H1 (cell line): ENCODE measurements at regions not wholly inside any gene's neighbourhood (a gene's known extent, or its start where the extent isn't known, plus 50 kb on each side); places are given as distances from the start of the nearest gene placed in this dataset.

ENCODE experiments used
- CTCF ChIA-PET: fragments of 300-600 bp; sonication (Branson Sonifier 250); formaldehyde crosslinking; loops from one replicate; lab custom pipeline; 2021; ENCODE audit not compliant: partially characterized antibody; lab: Charles Lee
- POLR2A ChIA-PET: fragments of 300-600 bp; sonication (Branson Sonifier 250); formaldehyde crosslinking; loops from one replicate; lab custom pipeline; 2021; ENCODE audit warnings: inconsistent platforms; ENCODE audit not compliant: partially characterized antibody; lab: Charles Lee
- DNase-seq, 2 experiments: peaks; one replicate each; pipeline versions ENCODE4 v3.0.0 to v3.0.0-alpha.2; 2010 to 2022; ENCODE audit warnings: low spot score in 2 of 2, low read depth in 1 of 2, mixed read lengths in 1 of 2
- FAIRE-seq: peaks from 2 replicates; lab custom pipeline; 2011; peaks lifted over from hg19 to GRCh38; lab: Jason Lieb, UNC
- H2AFZ ChIP-seq: 2 replicates; pipeline ENCODE4 v1.8.1; 2012; ENCODE audit warnings: low read length, inconsistent platforms
- H2AK5ac ChIP-seq: 2 replicates; pipeline ENCODE4 v1.6.1; 2013; ENCODE audit warnings: low read depth, low read length
- H2BK120ac ChIP-seq: replicated peaks from 2 replicates; pipeline ENCODE3; 2013; ENCODE audit warnings: low read depth, low read length, inconsistent platforms
- H2BK12ac ChIP-seq: 2 replicates; pipeline ENCODE4 v1.6.1; 2013; ENCODE audit warnings: low read depth, low read length
- H2BK15ac ChIP-seq: 2 replicates; pipeline ENCODE4 v1.6.1; 2013; ENCODE audit warnings: low read length
- H2BK20ac ChIP-seq: 2 replicates; pipeline ENCODE4 v1.6.1; 2013; ENCODE audit warnings: low read length
- H2BK5ac ChIP-seq: 2 replicates; pipeline ENCODE4 v1.6.1; 2013; ENCODE audit warnings: low read depth, low read length
- H3K14ac ChIP-seq: 2 replicates; pipeline ENCODE4 v1.6.1; 2013; ENCODE audit warnings: inconsistent platforms; ENCODE audit not compliant: insufficient read length
- H3K18ac ChIP-seq: 2 replicates; pipeline ENCODE4 v1.6.1; 2013; ENCODE audit warnings: low read length; ENCODE audit errors: extremely low read depth
- H3K23ac ChIP-seq: 2 replicates; pipeline ENCODE4 v1.6.1; 2013; ENCODE audit warnings: inconsistent platforms; ENCODE audit not compliant: insufficient read length
- H3K23me2 ChIP-seq: 2 replicates; pipeline ENCODE4 v1.6.1; 2013; ENCODE audit warnings: low read depth, low read length
- H3K27ac ChIP-seq: 2 replicates; pipeline ENCODE4 v1.6.1; 2011; ENCODE audit warnings: low read depth, low read length, inconsistent platforms
- H3K27me3 ChIP-seq, 4 experiments: replicated peaks in 1 of 4; 1 replicate in 1 of 4; 2 replicates in 3 of 4; pipeline versions ENCODE4 v1.6.1 to v1.8.1; 2011 to 2013; ENCODE audit warnings: low read length in 3 of 4, mild to moderate bottlenecking in 3 of 4, inconsistent platforms in 2 of 4, mixed read lengths in 2 of 4, moderate library complexity in 1 of 4; ENCODE audit not compliant: control insufficient read depth in 3 of 4, insufficient read depth in 3 of 4; ENCODE audit errors: extremely low read depth in 1 of 4
- H3K36me3 ChIP-seq, 4 experiments: 2 replicates each; pipeline versions ENCODE4 v1.6.1 to v1.8.1; 2011 to 2013; ENCODE audit warnings: mild to moderate bottlenecking in 4 of 4, low read length in 3 of 4, moderate library complexity in 2 of 4, control low read depth in 1 of 4, inconsistent platforms in 1 of 4; ENCODE audit not compliant: insufficient read depth in 4 of 4, control insufficient read depth in 2 of 4
- H3K4ac ChIP-seq: replicated peaks from 2 replicates; pipeline ENCODE3; 2013; ENCODE audit warnings: low read length, low read depth, mixed read lengths, inconsistent platforms; ENCODE audit not compliant: insufficient read length
- H3K4me1 ChIP-seq, 4 experiments: replicated peaks in 1 of 4; 1 replicate in 1 of 4; 2 replicates in 3 of 4; pipeline versions ENCODE4 v1.6.1 to v1.8.1; 2011 to 2013; ENCODE audit warnings: low read length in 3 of 4, inconsistent platforms in 2 of 4, mixed read lengths in 1 of 4; ENCODE audit not compliant: insufficient read depth in 4 of 4, control insufficient read depth in 3 of 4
- H3K4me2 ChIP-seq, 2 experiments: 2 replicates each; pipeline versions ENCODE4 v1.6.1 to v1.8.1; 2011 to 2013; ENCODE audit warnings: low read depth in 2 of 2, low read length in 2 of 2, control low read depth in 1 of 2, inconsistent platforms in 1 of 2, mild to moderate bottlenecking in 1 of 2; ENCODE audit not compliant: insufficient read depth in 1 of 2
- H3K4me3 ChIP-seq, 4 experiments: fragments of 200-600, 300-600 bp in 1 of 4; sonication (generic), shearing (Covaris generic), sonication (Bioruptor Twin) in 1 of 4; 2 replicates each; pipeline versions ENCODE4 v1.5.1 to v1.8.1; 2011 to 2016; ENCODE audit warnings: low read length in 4 of 4, low read depth in 3 of 4, control low read depth in 2 of 4, inconsistent platforms in 2 of 4, mild to moderate bottlenecking in 2 of 4, mixed read lengths in 1 of 4, moderate library complexity in 1 of 4; ENCODE audit not compliant: insufficient read depth in 2 of 4; ENCODE audit errors: extremely low read depth in 1 of 4
- H3K56ac ChIP-seq: replicated peaks from 2 replicates; pipeline ENCODE3; 2013; ENCODE audit warnings: low read depth, mild to moderate bottlenecking, mixed read lengths, low read length, inconsistent platforms; ENCODE audit not compliant: insufficient read length
- H3K79me1 ChIP-seq: 2 replicates; pipeline ENCODE4 v1.6.1; 2013; ENCODE audit warnings: low read depth, low read length, control low read depth
- H3K79me2 ChIP-seq, 2 experiments: 2 replicates each; pipeline versions ENCODE4 v1.6.1 to v1.8.1; 2012 to 2013; ENCODE audit warnings: low read length in 2 of 2, mild to moderate bottlenecking in 2 of 2, inconsistent platforms in 1 of 2; ENCODE audit not compliant: insufficient read depth in 2 of 2, control insufficient read depth in 1 of 2
- H3K9ac ChIP-seq, 4 experiments: replicated peaks in 1 of 4; 1 replicate in 1 of 4; 2 replicates in 3 of 4; pipeline versions ENCODE4 v1.6.1 to v1.8.1; 2011 to 2013; ENCODE audit warnings: low read depth in 3 of 4, low read length in 3 of 4, control low read depth in 2 of 4, mild to moderate bottlenecking in 2 of 4, moderate library complexity in 2 of 4, inconsistent platforms in 1 of 4; ENCODE audit errors: extremely low read depth in 1 of 4
- H3K9me3 ChIP-seq, 2 experiments: 2 replicates each; pipeline versions ENCODE4 v1.6.1 to v1.8.1; 2012 to 2013; ENCODE audit warnings: mild to moderate bottlenecking in 2 of 2, moderate library complexity in 2 of 2, control low read depth in 1 of 2, inconsistent platforms in 1 of 2, low read depth in 1 of 2, low read length in 1 of 2, mixed read lengths in 1 of 2; ENCODE audit not compliant: insufficient read depth in 2 of 2
- H4K20me1 ChIP-seq, 2 experiments: replicated peaks in 1 of 2; 2 replicates each; pipeline versions ENCODE3 to v1.8.1; 2011 to 2013; ENCODE audit warnings: inconsistent platforms in 2 of 2, low read length in 2 of 2, mild to moderate bottlenecking in 1 of 2; ENCODE audit not compliant: insufficient read depth in 2 of 2, control insufficient read depth in 1 of 2
- H4K5ac ChIP-seq: 2 replicates; pipeline ENCODE4 v1.6.1; 2013; ENCODE audit warnings: low read length, low read depth, mixed read lengths, inconsistent platforms; ENCODE audit not compliant: insufficient read length
- H4K8ac ChIP-seq: 2 replicates; pipeline ENCODE4 v1.8.0; 2013; ENCODE audit warnings: mild to moderate bottlenecking, moderate library complexity, low read length, inconsistent platforms; ENCODE audit not compliant: insufficient read depth; ENCODE audit errors: extremely low read depth
- H4K91ac ChIP-seq: replicated peaks from 2 replicates; pipeline ENCODE3; 2013; ENCODE audit warnings: low read length, mixed read lengths, inconsistent platforms; ENCODE audit not compliant: insufficient read length
- KDM5A ChIP-seq: fragments of 200-600 bp; IDR thresholded peaks from 2 replicates; pipeline ENCODE4 v1.7.1; 2012; ENCODE audit warnings: mild to moderate bottlenecking, low read length, inconsistent platforms, mixed read lengths
- TAF1 ChIP-seq: IDR thresholded peaks from 2 replicates; pipeline ENCODE4 v1.6.1; 2011; ENCODE audit warnings: mild to moderate bottlenecking, low read depth, low read length
- WGBS, 2 experiments: shearing (Covaris generic) in 1 of 2; methylation state at CpG; one replicate each; pipeline versions ENCODE4 v1.1.6 to v1.1.7; 2013 to 2015; ENCODE audit warnings: low lambda C conversion rate in 2 of 2, mixed read lengths in 2 of 2, inconsistent platforms in 1 of 2, low coverage in 1 of 2, missing lambda C conversion rate in 1 of 2; ENCODE audit not compliant: insufficient replicate concordance in 2 of 2, insufficient coverage in 1 of 2, insufficient read length in 1 of 2; ENCODE audit errors: extremely low coverage in 1 of 2, missing lambda C conversion rate in 1 of 2; 5-methylcytosine and 5-hydroxymethylcytosine counted together

DNA sequence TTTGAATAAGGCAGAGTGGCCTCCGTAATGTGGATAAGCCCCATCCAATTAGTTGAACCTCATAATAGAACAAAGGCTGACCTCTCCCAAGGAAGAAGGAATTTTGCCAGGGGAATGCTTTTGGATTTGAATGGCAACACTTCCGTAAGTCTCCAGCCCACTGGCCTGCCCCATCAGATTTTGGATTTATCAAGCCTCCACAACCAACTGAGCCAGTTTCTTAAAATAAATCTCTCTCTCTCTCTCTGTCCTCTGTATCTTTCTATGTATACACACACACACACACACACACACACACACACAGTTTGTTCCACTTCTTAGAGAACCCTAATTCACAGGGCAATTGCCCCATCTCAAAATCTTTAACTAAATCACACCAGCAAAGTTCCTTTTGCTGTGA is 100.9 kb upstream of the CAV2 start:
- CTCF ChIA-PET = interaction anchor here (1.0 kb wide), 1 partner anchor 9 kb away, joined by 3 read pairs; no protein-coding TSS in a partner anchor
- Histone ChIP-seq H3K23me2 (peaks cover 1% of the 10 kb centered on the region; the same call in 1 of the 2 replicates), H3K27ac (no peak overlapping the region), H4K20me1 (no peaks in the 10 kb centered on the region), H4K91ac (no peak overlapping the region), H3K56ac (no peak overlapping the region), H3K4ac (no peak overlapping the region), H2BK120ac (no peak overlapping the region), H2BK20ac (no peak overlapping the region), H3K14ac (no peak overlapping the region), H3K36me3 (no peaks in the 10 kb centered on the region), H3K79me1 (no peaks in the 10 kb centered on the region), H3K27me3 (no peaks in the 10 kb centered on the region), H4K5ac (no peak overlapping the region), H2AK5ac (no peak overlapping the region), H3K4me2 (no peak overlapping the region), H3K4me1 (no peaks in the 10 kb centered on the region; a peak in 2 of 7 replicates), H3K18ac (no peak overlapping the region), H4K8ac (no peak overlapping the region), H3K9me3 (0 out of 4 replicates have a peak, but pooled peaks cover 0 to 4% of the 10 kb centered on the region in 2 experiments), H3K79me2 (no peaks in the 10 kb centered on the region), H3K23ac (no peak overlapping the region), H3K9ac (no peak overlapping the region), H2BK15ac (no peak overlapping the region), H2BK5ac (no peak overlapping the region), H3K4me3 (no peak overlapping the region), H2AFZ (no peak overlapping the region), H2BK12ac (no peak overlapping the region)
- 100% methylated on average over 2 of the region's 2 CpGs; no CpG with 5 or more reads in 1 of the 2 experiments for WGBS, 2 experiments
- no peak for TF ChIP-seq TAF1
- no peak for TF ChIP-seq KDM5A
- FAIRE-seq (no peak), DNase-seq (no peak)
- POLR2A ChIA-PET = interaction anchor here (1.0 kb wide), 1 partner anchor 9 kb away, joined by 3 read pairs; no protein-coding TSS in a partner anchor
